Cardiac septum (tissue), 1 donor: ENCODE measurements at regions not wholly inside any gene's neighbourhood (a gene's known extent, or its start where the extent isn't known, plus 50 kb on each side); places are given as distances from the start of the nearest gene placed in this dataset.
"Not testable (repeated sequence)": the region's sequence is repeated elsewhere in the genome, so short reads cannot be mapped to it uniquely, and the experiment has no call there.

ENCODE experiments used
- DNase-seq: peaks from one replicate; pipeline ENCODE4 v3.0.0-alpha.2; 2020; ENCODE audit warnings: low spot score
- intact Hi-C: fragments of 100-400 bp; cut with DNase I; formaldehyde crosslinking; loops from one replicate; pipeline ENCODE4 v1.14.0; 2022
- donor health status: DM: no; HTN: no; CAD: no.

GRCh38 chr13:80547885-80548825 lies 207.2 kb upstream of the SPRY2 start:
- DNase-seq, result no peak
- intact Hi-C loops, result loop anchor here (5.0 kb wide), 1 partner anchor 76 kb away; no protein-coding TSS in a partner anchor

DNA sequence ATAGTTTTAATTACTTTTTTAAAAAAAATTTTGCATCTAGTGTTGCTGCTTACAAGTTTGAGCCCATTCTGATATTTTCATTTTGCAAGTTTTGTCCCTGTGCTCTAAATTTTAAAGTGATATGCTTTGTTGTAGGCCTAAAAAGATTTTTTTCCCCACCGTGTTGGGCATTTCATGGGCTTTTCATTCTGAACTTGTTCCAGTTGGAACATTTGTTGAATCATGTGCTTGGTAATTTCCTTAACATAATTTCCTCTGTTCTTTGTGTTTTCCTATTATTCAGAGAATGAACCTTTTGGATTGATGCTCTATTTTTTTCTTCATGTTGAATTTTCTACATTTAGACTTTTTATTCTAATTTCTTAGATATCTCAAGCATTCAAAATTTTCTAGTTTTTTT lies 206.4 kb upstream of the SPRY2 start:
- DNase-seq, result no peak
- intact Hi-C loops, result loop anchor here (5.0 kb wide), 1 partner anchor 75 kb away; no protein-coding TSS in a partner anchor

DNA sequence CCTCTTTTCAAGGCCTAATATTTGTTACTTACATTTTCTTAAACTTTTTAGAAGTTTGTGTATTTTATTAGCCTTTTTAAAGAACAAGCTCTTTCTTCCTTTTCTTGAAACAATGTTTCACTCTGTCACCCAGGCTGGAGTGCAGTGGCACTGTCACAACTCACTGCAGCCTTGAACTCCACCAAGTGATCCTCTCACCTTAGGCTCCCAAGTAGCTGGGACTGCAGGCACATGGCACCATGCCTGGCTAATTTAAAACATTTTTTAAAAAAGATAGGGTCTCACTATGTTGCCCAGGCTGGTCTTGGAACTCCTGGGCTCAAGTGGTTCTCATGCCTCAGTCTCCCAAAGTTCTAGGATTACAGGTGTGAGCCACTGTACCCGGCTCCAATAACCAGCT lies 192.2 kb upstream of the SPRY2 start:
- DNase-seq, result no peak

GRCh38 chr13:80530902-80531301 lies 190.0 kb upstream of the SPRY2 start:
- intact Hi-C loops, result no loop called here
- DNase-seq, result no peak

More for the DNA sequence above, 192.2 kb upstream of the SPRY2 start:
- intact Hi-C loops, result no loop called here

DNA sequence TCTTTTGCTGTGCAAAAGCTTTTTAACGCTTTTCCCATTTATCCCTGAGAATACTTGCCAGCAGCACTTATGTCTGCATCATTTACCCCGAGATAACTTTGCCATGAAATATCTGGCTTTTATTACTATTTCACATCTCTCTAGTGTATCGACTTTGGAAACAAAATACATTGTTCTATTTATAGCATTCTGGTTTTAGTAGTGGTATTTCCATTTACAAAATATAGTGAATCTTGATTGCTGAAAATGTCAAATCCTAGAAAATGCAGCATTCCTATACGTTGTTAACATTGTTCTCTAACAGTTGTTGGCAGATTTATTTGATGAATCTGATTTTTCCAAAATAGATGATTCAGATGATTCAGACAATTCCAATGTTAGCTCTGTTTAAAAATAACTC lies 189.3 kb upstream of the SPRY2 start:
- intact Hi-C loops, result no loop called here

GRCh38 chr13:80529734-80530133 lies 188.8 kb upstream of the SPRY2 start:
- no peak for DNase-seq
- intact Hi-C loops, result no loop called here

More for the DNA sequence above, 189.3 kb upstream of the SPRY2 start:
- DNase-seq, result no peak

DNA sequence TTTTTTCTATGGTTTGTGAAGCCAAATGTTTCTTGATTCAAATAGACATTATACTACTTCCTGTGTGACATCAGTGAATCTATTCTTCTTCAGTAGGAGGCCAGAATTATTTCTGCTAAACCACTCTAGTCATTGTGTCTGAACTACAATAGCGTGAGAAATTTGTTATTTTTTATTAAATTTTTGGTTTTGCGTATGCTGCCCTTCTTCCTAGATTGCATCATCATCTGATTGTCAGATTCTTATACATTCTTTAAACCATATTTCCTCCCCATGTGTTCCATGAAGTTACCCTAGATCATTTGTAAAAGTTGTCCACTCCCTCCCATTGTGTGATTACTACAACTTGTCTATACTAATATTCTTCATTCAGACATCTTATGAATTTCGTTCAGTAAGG lies 187.8 kb upstream of the SPRY2 start:
- intact Hi-C loops, result no loop called here
- no peak for DNase-seq

DNA sequence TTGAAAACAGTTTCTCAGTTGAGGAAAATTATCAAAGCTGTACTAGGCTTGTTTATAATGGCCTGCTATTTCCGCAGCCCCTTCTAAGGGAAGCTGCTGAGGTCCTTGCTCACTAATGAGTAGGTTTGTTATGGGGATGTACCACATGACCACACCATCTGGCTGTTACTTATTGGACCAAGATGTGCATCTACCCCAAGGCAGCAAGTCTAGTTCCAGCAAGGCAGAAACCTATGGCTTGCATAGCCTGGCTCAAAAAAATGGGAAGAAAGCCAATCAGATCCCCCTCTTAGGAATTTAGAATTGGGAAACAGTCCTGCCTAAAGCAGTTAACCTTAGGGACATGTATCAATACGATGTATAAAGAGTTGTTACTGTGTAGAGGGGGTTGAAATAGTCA lies 186.5 kb upstream of the SPRY2 start:
- intact Hi-C loops, result no loop called here

GRCh38 chr13:80524447-80525215 lies 183.7 kb upstream of the SPRY2 start:
- intact Hi-C loops, result no loop called here
- DNase-seq, result no peak

More for the DNA sequence above, 186.5 kb upstream of the SPRY2 start:
- no peak for DNase-seq

DNA sequence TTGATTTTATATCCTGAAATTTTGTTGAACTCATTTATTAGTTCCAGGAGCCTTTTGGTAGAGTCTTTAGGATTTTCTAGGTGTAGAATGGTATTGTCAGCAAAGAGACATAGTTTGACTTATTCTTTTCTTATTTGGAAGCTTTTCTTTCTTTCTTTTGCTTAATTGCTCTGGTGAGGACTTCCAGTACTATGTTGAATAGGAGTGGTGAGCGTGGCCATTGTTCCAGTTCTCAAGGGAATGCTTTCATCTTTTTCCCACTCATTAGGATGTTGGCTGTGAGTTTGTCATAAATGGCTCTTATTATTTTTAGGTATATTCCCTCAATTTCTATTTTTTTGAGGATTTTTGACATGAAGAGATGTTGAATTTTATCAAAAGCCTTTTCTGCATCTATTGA lies 182.2 kb upstream of the SPRY2 start:
- intact Hi-C loops, result no loop called here
- no peak for DNase-seq

GRCh38 chr13:80522463-80522862 lies 181.5 kb upstream of the SPRY2 start:
- DNase-seq, intact Hi-C loops: not testable (repeated sequence)

GRCh38 chr13:80516818-80517348 lies 176.0 kb upstream of the SPRY2 start:
- no peak for DNase-seq
- intact Hi-C loops, result no loop called here

- no peak for DNase-seq
- intact Hi-C loops, result no loop called here
Observed at GRCh38 chr13:80515296-80515695, 174.4 kb upstream of the SPRY2 start.

- intact Hi-C loops, result no loop called here
- no peak for DNase-seq
Observed at GRCh38 chr13:80513196-80513595, 172.3 kb upstream of the SPRY2 start.

DNA sequence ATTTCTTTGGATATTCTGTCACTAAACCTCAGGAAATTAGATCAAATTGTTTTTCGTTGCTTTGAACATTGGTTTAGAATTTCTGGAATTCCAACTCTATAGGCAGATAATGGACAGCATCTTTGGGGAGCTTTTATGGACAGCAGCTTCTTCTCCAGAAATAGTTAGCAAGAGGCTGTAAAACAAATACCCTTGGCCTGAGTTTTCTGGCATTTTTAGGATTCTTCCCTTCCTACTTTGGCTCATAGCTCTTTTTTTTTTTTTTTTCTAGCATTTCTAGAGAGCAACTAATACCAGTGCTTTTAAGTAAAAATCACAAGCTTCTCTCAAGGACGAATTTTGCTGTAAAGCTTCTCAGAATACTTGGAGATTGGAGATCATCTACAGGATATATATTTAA lies 169.8 kb upstream of the SPRY2 start:
- intact Hi-C loops, result no loop called here
- DNase-seq, result no peak

- intact Hi-C loops, result no loop called here
- no peak for DNase-seq
Observed at GRCh38 chr13:80509264-80509663, 168.3 kb upstream of the SPRY2 start.

DNA sequence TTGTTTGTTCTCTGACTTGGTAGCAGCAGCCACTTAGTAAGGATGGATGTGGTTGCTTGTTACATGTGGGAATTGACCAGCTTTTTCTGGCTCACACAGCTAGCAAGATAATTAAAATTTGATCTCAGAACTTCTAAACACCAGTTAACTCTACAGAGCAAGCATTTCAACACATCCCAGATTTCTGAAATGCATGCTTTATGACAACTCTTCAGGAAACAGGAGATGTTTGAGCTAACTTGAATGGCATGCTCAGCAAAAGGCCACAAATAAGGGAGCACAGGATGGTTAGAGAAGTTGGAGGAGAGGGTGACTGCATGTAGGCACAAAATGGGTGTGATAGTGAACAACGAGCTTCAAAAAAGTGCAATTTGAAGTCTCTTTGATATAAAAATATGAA lies 167.1 kb upstream of the SPRY2 start:
- intact Hi-C loops, result no loop called here
- no peak for DNase-seq

- intact Hi-C loops, result no loop called here
- DNase-seq, result no peak
Observed at GRCh38 chr13:80504453-80504852, 163.5 kb upstream of the SPRY2 start.

DNA sequence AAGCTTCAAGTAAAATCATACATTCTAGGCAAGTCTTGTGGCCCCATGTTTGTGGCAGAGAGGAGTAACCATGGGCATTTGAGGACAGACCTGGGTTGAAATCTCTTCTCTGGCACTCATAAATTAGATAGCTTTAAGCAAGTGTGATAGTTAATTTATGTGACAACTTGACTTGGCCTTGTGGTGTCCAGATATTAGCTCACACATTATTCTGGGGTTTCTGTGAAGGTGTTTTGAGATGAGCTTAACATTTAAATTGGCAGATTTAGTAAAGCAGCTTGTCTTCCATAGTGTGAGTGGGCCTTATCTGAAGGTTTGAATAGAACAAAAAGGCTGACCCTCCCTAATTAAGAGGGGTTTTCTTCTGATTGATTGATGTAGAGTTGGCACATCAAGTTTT lies 161.4 kb upstream of the SPRY2 start:
- no peak for DNase-seq
- intact Hi-C loops, result no loop called here

- intact Hi-C loops, result no loop called here
- DNase-seq, result no peak
Observed at GRCh38 chr13:80501556-80501955, 160.6 kb upstream of the SPRY2 start.
